ENCODE measurements at regions not wholly inside any gene's neighbourhood (a gene's known extent, or its start where the extent isn't known, plus 50 kb on each side); places are given as distances from the start of the nearest gene placed in this dataset.

DNA sequence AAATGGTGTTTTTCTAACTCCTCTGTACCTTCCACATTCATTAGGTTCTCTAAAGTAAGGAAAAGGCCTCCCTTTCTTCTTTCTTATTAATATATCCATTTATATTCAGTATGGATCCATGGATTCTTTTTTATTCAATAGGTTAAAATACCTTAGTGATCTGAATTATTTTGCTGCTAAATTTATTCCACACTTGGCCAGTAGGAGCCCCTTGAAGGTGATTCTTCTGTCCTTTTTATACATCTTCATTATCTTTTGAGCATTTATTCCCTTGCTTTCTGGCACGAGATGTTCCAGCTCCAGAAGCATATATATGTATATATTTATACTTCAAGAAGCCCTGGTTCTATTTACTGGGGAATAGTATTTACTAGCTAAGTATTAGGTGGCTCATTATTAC, 311.8 kb upstream of the SGCD start:
- Histone ChIP-seq H3K4me3 (no peak overlapping the region), H3K27ac (no peak overlapping the region), H3K9me3 (no peaks in the 10 kb centered on the region), H3K36me3 (no peaks in the 10 kb centered on the region), H3K4me1 (no peaks in the 10 kb centered on the region), H3K27me3 (no peaks in the 10 kb centered on the region)
- TF ChIP-seq POLR2A (IDR thresholded peaks at IDR 0.05) (no peak), POLR2AphosphoS5 (IDR thresholded peaks at IDR 0.05) (no peak)
- TF ChIP-seq, protein P1, sequence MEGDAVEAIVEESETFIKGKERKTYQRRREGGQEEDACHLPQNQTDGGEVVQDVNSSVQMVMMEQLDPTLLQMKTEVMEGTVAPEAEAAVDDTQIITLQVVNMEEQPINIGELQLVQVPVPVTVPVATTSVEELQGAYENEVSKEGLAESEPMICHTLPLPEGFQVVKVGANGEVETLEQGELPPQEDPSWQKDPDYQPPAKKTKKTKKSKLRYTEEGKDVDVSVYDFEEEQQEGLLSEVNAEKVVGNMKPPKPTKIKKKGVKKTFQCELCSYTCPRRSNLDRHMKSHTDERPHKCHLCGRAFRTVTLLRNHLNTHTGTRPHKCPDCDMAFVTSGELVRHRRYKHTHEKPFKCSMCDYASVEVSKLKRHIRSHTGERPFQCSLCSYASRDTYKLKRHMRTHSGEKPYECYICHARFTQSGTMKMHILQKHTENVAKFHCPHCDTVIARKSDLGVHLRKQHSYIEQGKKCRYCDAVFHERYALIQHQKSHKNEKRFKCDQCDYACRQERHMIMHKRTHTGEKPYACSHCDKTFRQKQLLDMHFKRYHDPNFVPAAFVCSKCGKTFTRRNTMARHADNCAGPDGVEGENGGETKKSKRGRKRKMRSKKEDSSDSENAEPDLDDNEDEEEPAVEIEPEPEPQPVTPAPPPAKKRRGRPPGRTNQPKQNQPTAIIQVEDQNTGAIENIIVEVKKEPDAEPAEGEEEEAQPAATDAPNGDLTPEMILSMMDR (IDR thresholded peaks at IDR 0.05): no peak
- intact Hi-C loops (cut with DNase I; ENCODE audit: low total_unique reads): no loop called here
- no peak for DNase-seq (ENCODE audit: low spot score in 2 of 2)

DNA sequence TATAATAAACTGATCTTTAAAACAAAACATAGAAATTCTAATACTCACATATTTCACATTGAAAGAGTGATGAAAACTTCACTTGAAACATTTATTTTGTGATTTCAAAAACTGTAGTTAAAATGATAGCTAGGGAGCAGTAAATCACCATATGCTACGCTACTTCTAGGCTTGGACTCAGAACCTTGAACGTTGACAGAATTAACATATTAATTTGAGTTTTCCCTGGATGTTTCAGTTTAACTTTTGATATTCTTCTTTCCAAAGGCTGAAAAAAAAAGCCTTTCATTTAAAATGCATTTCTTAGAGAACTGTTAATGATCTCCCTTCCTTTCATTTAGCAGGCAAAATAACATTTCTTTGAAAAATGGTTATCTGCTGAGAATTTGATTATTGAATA, 307.8 kb upstream of the SGCD start:
- TF ChIP-seq POLR2A (IDR thresholded peaks at IDR 0.05) (no peak), POLR2AphosphoS5 (IDR thresholded peaks at IDR 0.05) (no peak)
- TF ChIP-seq, protein P1 (IDR thresholded peaks at IDR 0.05): no peak
- no peak for DNase-seq (ENCODE audit: low spot score in 2 of 2)
- Histone ChIP-seq H3K27me3 (no peaks in the 10 kb centered on the region), H3K36me3 (no peaks in the 10 kb centered on the region), H3K4me1 (no peaks in the 10 kb centered on the region), H3K27ac (no peak overlapping the region), H3K9me3 (no peaks in the 10 kb centered on the region), H3K4me3 (no peak overlapping the region)
- intact Hi-C loops (cut with DNase I; ENCODE audit: low total_unique reads): no loop called here

DNA sequence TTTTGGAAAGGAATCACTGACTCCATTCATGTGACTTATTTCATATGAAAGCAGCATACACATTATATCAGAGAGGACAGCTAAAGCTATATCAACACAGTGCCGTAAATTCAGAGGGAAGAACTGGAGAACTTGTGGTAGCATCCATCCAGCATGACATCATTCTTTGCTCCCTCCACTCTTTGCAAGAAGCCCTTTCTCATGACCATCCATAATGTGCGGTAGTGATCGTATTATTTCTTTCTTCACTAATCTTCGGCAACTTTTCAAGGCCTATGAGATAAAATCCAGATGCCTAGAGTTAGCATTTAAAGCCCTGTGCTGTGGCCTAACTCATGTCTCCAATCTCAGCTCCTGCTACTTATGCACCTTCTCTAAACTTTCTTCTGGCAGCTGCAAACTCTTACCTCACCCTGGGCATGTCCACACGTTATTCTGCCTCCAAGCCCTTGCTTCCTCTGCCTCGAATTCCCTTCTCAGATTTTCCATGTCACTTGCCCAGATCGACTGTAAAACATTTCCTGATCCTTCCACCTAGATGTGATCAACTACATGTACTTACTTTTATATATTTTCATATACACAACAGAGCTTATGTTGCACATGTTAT, 307.3 kb upstream of the SGCD start:
- no peak for DNase-seq (ENCODE audit: low spot score in 2 of 2)
- no peaks in the 10 kb centered on the region for H3K27me3 ChIP-seq
- intact Hi-C loops (cut with DNase I; ENCODE audit: low total_unique reads): no loop called here
- no peaks in the 10 kb centered on the region for H3K4me1 ChIP-seq
- H3K4me3 ChIP-seq: no peak overlapping the region
- TF ChIP-seq, protein P1 (IDR thresholded peaks at IDR 0.05): no peak
- no peak for TF ChIP-seq POLR2A (IDR thresholded peaks at IDR 0.05)
- no peak for TF ChIP-seq POLR2AphosphoS5 (IDR thresholded peaks at IDR 0.05)
- no peak overlapping the region for H3K27ac ChIP-seq
- H3K36me3 ChIP-seq: no peaks in the 10 kb centered on the region
- H3K9me3 ChIP-seq: no peaks in the 10 kb centered on the region

DNA sequence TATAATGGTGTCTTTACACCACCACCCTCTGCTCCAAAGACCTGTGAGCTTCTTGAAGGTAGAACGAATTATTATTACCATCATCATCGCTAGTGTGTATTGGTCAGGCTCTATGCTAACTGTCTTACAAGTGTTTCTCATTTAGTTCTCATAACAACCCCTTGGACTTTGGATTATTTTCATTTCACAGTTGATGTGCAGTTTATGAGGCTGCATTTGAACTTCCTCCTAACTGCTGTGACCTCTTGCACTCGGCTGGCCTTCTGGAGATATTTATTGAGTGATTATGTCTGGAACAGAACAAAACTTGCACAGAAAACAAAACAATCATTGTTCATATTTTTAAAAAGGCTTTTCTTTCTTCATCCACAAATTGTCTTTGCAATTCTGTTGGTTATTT, 306.3 kb upstream of the SGCD start:
- TF ChIP-seq, protein P1 (IDR thresholded peaks at IDR 0.05): no peak
- TF ChIP-seq POLR2AphosphoS5 (IDR thresholded peaks at IDR 0.05) (no peak), POLR2A (IDR thresholded peaks at IDR 0.05) (no peak)
- no peak overlapping the region for H3K4me3 ChIP-seq
- H3K27ac ChIP-seq: peak overlapping the region in 1 of 2 donors; percentile 38
- no peaks in the 10 kb centered on the region for H3K36me3 ChIP-seq
- no peaks in the 10 kb centered on the region for H3K27me3 ChIP-seq
- no peaks in the 10 kb centered on the region for H3K4me1 ChIP-seq
- intact Hi-C loops (cut with DNase I; ENCODE audit: low total_unique reads): no loop called here
- no peak for DNase-seq (ENCODE audit: low spot score in 2 of 2)
- no peaks in the 10 kb centered on the region for H3K9me3 ChIP-seq

DNA sequence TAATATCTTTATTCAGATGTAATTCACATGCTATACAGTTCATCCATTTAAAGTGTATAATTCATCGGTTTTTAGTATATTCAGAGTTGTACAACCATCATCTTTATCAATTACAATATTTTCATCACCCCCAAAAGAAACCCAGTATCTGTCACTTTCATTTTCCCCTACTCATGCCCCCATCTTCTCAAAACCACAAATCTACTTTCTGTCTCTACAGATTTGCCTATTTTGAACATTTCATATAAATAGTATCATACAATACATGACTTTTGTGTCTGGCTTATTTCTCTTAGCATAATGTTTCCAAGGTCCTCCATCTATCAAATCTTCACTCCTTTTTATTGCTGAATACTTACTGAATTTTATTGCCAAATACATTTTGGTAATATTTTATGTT, 305.1 kb upstream of the SGCD start:
- TF ChIP-seq POLR2AphosphoS5 (IDR thresholded peaks at IDR 0.05): no peak
- TF ChIP-seq, protein P1 (IDR thresholded peaks at IDR 0.05): no peak
- TF ChIP-seq POLR2A (IDR thresholded peaks at IDR 0.05): no peak
- Histone ChIP-seq H3K36me3 (no peaks in the 10 kb centered on the region), H3K4me3 (no peak overlapping the region), H3K4me1 (no peaks in the 10 kb centered on the region), H3K27ac (no peak overlapping the region), H3K9me3 (no peaks in the 10 kb centered on the region), H3K27me3 (no peaks in the 10 kb centered on the region)
- intact Hi-C loops (cut with DNase I; ENCODE audit: low total_unique reads): no loop called here
- no peak for DNase-seq (ENCODE audit: low spot score in 2 of 2)
